ENCODE measurements at regions not wholly inside any gene's neighbourhood (a gene's known extent, or its start where the extent isn't known, plus 50 kb on each side); places are given as distances from the start of the nearest gene placed in this dataset.

GRCh38 chr16:87239545-87239944 lies 77.6 kb downstream of the C16orf95 start:
- no peak for ATAC-seq

GRCh38 chr16:87240211-87241136 lies 76.7 kb downstream of the C16orf95 start:
- ATAC-seq = no peak

GRCh38 chr16:87241137-87241771 lies 75.9 kb downstream of the C16orf95 start:
- ATAC-seq = no peak

- no peak for ATAC-seq
Measured at GRCh38 chr16:87243478-87243877, 73.7 kb downstream of the C16orf95 start.

- ATAC-seq = no peak
Measured at GRCh38 chr16:87244636-87245197, 72.5 kb downstream of the C16orf95 start.

- ATAC-seq = no peak
Measured at GRCh38 chr16:87245511-87245910, 71.7 kb downstream of the C16orf95 start.

- no peak for ATAC-seq
Measured at GRCh38 chr16:87246269-87247065, 70.7 kb downstream of the C16orf95 start.

GRCh38 chr16:87248714-87249113 lies 68.5 kb downstream of the C16orf95 start:
- ATAC-seq = no peak

- ATAC-seq = no peak
Measured at GRCh38 chr16:87249425-87249824, 67.8 kb downstream of the C16orf95 start.

GRCh38 chr16:87250431-87250960 lies 66.7 kb downstream of the C16orf95 start:
- ATAC-seq = no peak

- peak in 1 of 2 donors; percentile 71 for ATAC-seq
Measured at GRCh38 chr16:87252269-87252970, 64.8 kb downstream of the C16orf95 start.
